Fibroblast of the aortic adventitia (primary cell): ENCODE measurements at regions not wholly inside any gene's neighbourhood (a gene's known extent, or its start where the extent isn't known, plus 50 kb on each side); places are given as distances from the start of the nearest gene placed in this dataset.

Source experiments
- DNase-seq: peaks from one replicate; pipeline ENCODE4 v3.0.0-alpha.2; 2010; ENCODE audit warnings: low read depth
- H3K4me3 ChIP-seq: 2 replicates; pipeline ENCODE4 v1.5.1; 2011; ENCODE audit warnings: low read depth, mild to moderate bottlenecking, control low read depth, low read length, moderate library complexity
- TF ChIP-seq, protein P1 (sequence below): IDR thresholded peaks from 2 replicates; pipeline ENCODE4 v1.5.1; 2011; ENCODE audit warnings: mild to moderate bottlenecking, low read length, control low read depth, inconsistent platforms; ENCODE audit not compliant: insufficient read depth

GRCh38 chr14:43877351-43877960 is 629.6 kb downstream of the FSCB start:
- no peak for DNase-seq
- H3K4me3 ChIP-seq, result no peak overlapping the region
- TF ChIP-seq, protein P1, sequence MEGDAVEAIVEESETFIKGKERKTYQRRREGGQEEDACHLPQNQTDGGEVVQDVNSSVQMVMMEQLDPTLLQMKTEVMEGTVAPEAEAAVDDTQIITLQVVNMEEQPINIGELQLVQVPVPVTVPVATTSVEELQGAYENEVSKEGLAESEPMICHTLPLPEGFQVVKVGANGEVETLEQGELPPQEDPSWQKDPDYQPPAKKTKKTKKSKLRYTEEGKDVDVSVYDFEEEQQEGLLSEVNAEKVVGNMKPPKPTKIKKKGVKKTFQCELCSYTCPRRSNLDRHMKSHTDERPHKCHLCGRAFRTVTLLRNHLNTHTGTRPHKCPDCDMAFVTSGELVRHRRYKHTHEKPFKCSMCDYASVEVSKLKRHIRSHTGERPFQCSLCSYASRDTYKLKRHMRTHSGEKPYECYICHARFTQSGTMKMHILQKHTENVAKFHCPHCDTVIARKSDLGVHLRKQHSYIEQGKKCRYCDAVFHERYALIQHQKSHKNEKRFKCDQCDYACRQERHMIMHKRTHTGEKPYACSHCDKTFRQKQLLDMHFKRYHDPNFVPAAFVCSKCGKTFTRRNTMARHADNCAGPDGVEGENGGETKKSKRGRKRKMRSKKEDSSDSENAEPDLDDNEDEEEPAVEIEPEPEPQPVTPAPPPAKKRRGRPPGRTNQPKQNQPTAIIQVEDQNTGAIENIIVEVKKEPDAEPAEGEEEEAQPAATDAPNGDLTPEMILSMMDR, result no peak

GRCh38 chr14:43872752-43873655 is 634.1 kb downstream of the FSCB start:
- DNase-seq, result no peak
- TF ChIP-seq, protein P1, result no peak
- no peak overlapping the region for H3K4me3 ChIP-seq

- no peak for DNase-seq
- TF ChIP-seq, protein P1, result no peak
- H3K4me3 ChIP-seq, result no peak overlapping the region
These were observed 634.9 kb downstream of the FSCB start for GRCh38 chr14:43872222-43872621.

GRCh38 chr14:43858981-43859380 is 648.1 kb downstream of the FSCB start:
- TF ChIP-seq, protein P1, result no peak
- H3K4me3 ChIP-seq, result no peak overlapping the region
- DNase-seq, result no peak

GRCh38 chr14:43855556-43855955 is 651.5 kb downstream of the FSCB start:
- TF ChIP-seq, protein P1, result no peak
- DNase-seq, result no peak
- H3K4me3 ChIP-seq, result no peak overlapping the region

- no peak for DNase-seq
- no peak overlapping the region for H3K4me3 ChIP-seq
- TF ChIP-seq, protein P1, result no peak
These were observed 653.5 kb downstream of the FSCB start for GRCh38 chr14:43853541-43853940.
